A673 (cell line): ENCODE measurements at regions not wholly inside any gene's neighbourhood (a gene's known extent, or its start where the extent isn't known, plus 50 kb on each side); places are given as distances from the start of the nearest gene placed in this dataset.

Source experiments
- CTCF ChIP-seq: fragments of 300-800, 200-600 bp; sonication (generic); conservative IDR thresholded peaks from 2 replicates; pipeline ENCODE4 v1.5.1; 2017; ENCODE audit warnings: low read depth, mild to moderate bottlenecking, antibody characterized with exemption, low read length, moderate library complexity, mixed read lengths
- EZH2 ChIP-seq: fragments of 200-600 bp; sonication (generic); IDR thresholded peaks from 2 replicates; pipeline ENCODE4 v1.6.1; 2017; ENCODE audit warnings: borderline replicate concordance, low read depth, mild to moderate bottlenecking, mixed read lengths, antibody characterized with exemption, low read length; ENCODE audit not compliant: poor library complexity, severe bottlenecking

- TF ChIP-seq CTCF, result no peak
- TF ChIP-seq EZH2, result no peak
These were observed 2190.2 kb upstream of the PIK3C3 start for GRCh38 chr18:39764873-39765272.
